ENCODE measurements at regions not wholly inside any gene's neighbourhood (a gene's known extent, or its start where the extent isn't known, plus 50 kb on each side); places are given as distances from the start of the nearest gene placed in this dataset.

DNA sequence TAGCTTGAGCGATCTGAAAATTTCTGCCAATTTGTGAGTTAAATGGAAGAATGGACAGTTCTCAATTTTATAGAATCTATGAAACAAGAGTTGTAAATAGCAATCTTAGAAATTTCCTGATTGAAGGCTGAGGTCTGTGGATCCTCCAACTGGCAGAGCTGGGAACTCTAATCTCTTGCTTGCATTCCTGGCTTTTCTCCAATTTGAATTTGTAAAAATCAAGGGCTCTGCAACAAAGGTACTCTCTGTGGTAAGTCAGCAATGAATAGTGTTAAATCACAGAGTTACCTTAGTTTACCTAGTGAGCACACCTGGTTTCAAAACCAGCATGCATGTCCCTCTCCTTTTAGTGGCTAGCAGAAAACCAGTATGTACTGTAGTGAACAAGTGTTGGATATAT, 1070.5 kb downstream of the TDRD15 start:
- TF ChIP-seq, protein P1, sequence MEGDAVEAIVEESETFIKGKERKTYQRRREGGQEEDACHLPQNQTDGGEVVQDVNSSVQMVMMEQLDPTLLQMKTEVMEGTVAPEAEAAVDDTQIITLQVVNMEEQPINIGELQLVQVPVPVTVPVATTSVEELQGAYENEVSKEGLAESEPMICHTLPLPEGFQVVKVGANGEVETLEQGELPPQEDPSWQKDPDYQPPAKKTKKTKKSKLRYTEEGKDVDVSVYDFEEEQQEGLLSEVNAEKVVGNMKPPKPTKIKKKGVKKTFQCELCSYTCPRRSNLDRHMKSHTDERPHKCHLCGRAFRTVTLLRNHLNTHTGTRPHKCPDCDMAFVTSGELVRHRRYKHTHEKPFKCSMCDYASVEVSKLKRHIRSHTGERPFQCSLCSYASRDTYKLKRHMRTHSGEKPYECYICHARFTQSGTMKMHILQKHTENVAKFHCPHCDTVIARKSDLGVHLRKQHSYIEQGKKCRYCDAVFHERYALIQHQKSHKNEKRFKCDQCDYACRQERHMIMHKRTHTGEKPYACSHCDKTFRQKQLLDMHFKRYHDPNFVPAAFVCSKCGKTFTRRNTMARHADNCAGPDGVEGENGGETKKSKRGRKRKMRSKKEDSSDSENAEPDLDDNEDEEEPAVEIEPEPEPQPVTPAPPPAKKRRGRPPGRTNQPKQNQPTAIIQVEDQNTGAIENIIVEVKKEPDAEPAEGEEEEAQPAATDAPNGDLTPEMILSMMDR (IDR thresholded peaks at IDR 0.05): no peak
- TF ChIP-seq EZH2 (IDR thresholded peaks at IDR 0.05): no peak
